ENCODE measurements at regions not wholly inside any gene's neighbourhood (a gene's known extent, or its start where the extent isn't known, plus 50 kb on each side); places are given as distances from the start of the nearest gene placed in this dataset.
A peak's percentile ranks its signal among the peaks of the same experiment; 100 is the strongest.

DNA sequence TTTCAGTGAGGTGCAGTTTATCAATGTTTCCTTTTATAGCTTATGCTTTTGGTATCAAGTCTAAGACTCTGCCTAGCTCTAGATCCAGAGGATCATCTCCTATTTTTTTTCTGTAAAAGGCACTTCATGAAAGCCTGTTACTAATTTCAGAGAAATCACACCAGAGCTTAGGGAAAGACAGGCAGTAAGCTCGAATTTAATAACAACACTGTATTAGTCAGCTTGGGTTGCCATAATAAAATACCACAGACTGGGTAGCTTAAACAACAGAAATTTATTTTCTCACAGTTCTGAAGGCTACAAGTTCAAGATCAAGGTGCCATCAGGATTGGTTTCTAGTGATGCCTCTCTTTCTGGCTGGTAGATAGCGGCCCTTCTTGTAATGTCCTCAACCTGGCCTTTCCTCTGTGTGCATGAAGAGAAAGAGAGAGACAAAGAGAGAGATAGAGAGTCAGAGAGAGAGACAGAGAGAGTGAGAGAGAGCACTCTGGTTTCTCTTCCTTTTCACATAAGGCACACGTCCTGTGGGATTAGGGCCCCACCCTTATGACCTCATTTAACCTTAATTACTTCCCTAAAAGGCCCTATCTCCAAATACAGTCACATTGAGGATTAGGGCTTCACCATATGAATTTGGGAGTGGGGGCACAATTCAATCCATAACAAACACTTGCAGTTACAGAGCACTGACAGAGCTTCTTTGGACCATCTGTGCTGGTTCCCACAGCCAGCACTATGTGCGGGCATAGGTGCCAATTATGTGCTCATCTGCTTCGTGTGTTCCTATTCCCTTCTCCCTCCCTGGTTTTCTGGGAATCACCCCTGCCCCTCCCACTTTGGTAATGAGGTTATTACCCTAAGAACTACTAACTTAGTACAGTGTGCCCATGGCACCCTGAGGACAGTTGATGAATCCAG is 114.8 kb upstream of the MED14 start:
- DNase-seq = no peak
- H3K36me3 ChIP-seq = no peaks in the 10 kb centered on the region
- H3K27ac ChIP-seq = peak overlapping the region in 1 of 4 donors; percentile 29
- H3K4me1 ChIP-seq = peaks cover 0 to 10% (median 3%) of the 10 kb centered on the region in 4 donors
- H3K9me3 ChIP-seq = no peaks in the 10 kb centered on the region
- no peaks in the 10 kb centered on the region for H3K27me3 ChIP-seq
- intact Hi-C loops (cut with DNase I) = no loop called here
- H3K4me3 ChIP-seq = no peak overlapping the region
- TF ChIP-seq POLR2A (IDR thresholded peaks at IDR 0.05) (no peak), EP300 (IDR thresholded peaks at IDR 0.05) (no peak), POLR2AphosphoS5 (IDR thresholded peaks at IDR 0.05) (no peak)
- TF ChIP-seq, protein P1, sequence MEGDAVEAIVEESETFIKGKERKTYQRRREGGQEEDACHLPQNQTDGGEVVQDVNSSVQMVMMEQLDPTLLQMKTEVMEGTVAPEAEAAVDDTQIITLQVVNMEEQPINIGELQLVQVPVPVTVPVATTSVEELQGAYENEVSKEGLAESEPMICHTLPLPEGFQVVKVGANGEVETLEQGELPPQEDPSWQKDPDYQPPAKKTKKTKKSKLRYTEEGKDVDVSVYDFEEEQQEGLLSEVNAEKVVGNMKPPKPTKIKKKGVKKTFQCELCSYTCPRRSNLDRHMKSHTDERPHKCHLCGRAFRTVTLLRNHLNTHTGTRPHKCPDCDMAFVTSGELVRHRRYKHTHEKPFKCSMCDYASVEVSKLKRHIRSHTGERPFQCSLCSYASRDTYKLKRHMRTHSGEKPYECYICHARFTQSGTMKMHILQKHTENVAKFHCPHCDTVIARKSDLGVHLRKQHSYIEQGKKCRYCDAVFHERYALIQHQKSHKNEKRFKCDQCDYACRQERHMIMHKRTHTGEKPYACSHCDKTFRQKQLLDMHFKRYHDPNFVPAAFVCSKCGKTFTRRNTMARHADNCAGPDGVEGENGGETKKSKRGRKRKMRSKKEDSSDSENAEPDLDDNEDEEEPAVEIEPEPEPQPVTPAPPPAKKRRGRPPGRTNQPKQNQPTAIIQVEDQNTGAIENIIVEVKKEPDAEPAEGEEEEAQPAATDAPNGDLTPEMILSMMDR (IDR thresholded peaks at IDR 0.05) = no peak
- 68 to 88% methylated on average over 5 of the region's 5 CpGs for WGBS, 2 donors

- H3K27me3 ChIP-seq = no peaks in the 10 kb centered on the region
- no peaks in the 10 kb centered on the region for H3K36me3 ChIP-seq
- H3K4me1 ChIP-seq = no peaks in the 10 kb centered on the region
- H3K9me3 ChIP-seq = no peaks in the 10 kb centered on the region
- intact Hi-C loops (cut with DNase I) = no loop called here
- no peak for TF ChIP-seq EP300 (IDR thresholded peaks at IDR 0.05)
- TF ChIP-seq POLR2A (IDR thresholded peaks at IDR 0.05) = no peak
- no peak for TF ChIP-seq POLR2AphosphoS5 (IDR thresholded peaks at IDR 0.05)
- TF ChIP-seq, protein P1 (IDR thresholded peaks at IDR 0.05) = no peak
- no peak overlapping the region for H3K27ac ChIP-seq
- no peak for DNase-seq
- no peak overlapping the region for H3K4me3 ChIP-seq
Measured at GRCh38 chrX:40852586-40852985, 117.2 kb upstream of the MED14 start.

DNA sequence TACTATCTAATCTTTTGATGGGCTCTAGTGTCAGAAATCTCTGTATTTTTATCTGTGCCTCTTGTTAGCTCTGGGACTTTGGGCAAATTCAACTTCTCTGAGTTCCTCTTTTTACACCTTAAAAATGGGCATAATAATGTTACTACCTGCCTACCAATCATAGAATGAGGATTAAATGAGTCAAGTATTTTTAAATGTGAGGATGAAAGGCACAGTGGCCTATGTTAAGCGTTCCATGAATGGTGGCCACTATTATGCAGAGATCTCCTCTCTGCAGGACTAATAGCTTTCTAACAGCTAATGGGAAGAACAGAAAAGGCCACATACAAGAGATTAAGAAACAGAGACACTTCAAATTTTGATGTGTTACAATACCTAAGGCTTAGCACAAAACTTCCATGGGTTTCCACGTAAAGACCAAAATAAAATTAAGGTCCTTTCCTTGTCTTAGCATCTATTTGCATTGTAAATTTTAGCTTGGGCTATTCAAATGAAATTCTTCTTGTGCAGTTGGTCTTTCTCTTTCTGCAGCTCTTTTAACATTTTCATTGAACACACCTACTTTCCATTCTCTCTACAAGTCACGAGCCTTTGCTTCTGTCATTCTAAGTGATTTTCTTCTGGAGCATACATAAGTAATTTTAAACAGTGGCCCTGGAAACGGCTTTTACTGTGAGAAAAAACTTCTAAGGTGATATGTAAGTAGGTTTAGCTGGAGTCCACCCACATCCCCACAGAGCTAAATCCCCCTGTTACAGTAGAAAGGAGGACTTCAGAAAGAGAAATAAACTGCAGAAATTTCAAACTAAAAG is 117.9 kb upstream of the MED14 start:
- H3K4me3 ChIP-seq = no peak overlapping the region
- intact Hi-C loops (cut with DNase I) = no loop called here
- H3K27ac ChIP-seq = no peak overlapping the region
- no peak for DNase-seq
- H3K27me3 ChIP-seq = no peaks in the 10 kb centered on the region
- H3K36me3 ChIP-seq = no peaks in the 10 kb centered on the region
- WGBS, 2 donors = 77 to 82% methylated on average over 4 of the region's 4 CpGs
- TF ChIP-seq, protein P1 (IDR thresholded peaks at IDR 0.05) = no peak
- TF ChIP-seq POLR2AphosphoS5 (IDR thresholded peaks at IDR 0.05) (no peak), EP300 (IDR thresholded peaks at IDR 0.05) (no peak), POLR2A (IDR thresholded peaks at IDR 0.05) (no peak)
- H3K4me1 ChIP-seq = no peaks in the 10 kb centered on the region
- no peaks in the 10 kb centered on the region for H3K9me3 ChIP-seq

DNA sequence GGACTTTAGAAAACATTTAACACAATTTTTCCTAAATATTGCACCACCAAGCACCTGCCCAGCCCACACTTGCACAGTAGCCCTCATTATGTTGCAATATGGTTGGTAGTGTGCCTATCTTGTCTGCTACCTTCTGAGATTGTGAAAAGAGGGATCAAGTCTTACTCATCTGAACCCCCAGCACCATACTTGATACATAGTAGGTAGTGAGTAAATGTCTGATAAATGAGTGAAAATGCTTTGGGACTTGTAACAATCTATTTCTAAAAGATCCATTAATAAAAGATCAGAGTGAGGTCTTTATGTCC is 118.4 kb upstream of the MED14 start:
- DNase-seq = no peak
- no peak overlapping the region for H3K4me3 ChIP-seq
- H3K4me1 ChIP-seq = no peaks in the 10 kb centered on the region
- H3K36me3 ChIP-seq = no peaks in the 10 kb centered on the region
- no peak overlapping the region for H3K27ac ChIP-seq
- no peaks in the 10 kb centered on the region for H3K9me3 ChIP-seq
- intact Hi-C loops (cut with DNase I) = no loop called here
- no peaks in the 10 kb centered on the region for H3K27me3 ChIP-seq
- TF ChIP-seq, protein P1 (IDR thresholded peaks at IDR 0.05) = no peak
- TF ChIP-seq EP300 (IDR thresholded peaks at IDR 0.05) = no peak
- TF ChIP-seq POLR2A (IDR thresholded peaks at IDR 0.05) = no peak
- TF ChIP-seq POLR2AphosphoS5 (IDR thresholded peaks at IDR 0.05) = no peak

Data from sigmoid colon (tissue), 6 donors.